Upper lobe of left lung (tissue), 6 donors: ENCODE measurements at regions not wholly inside any gene's neighbourhood (a gene's known extent, or its start where the extent isn't known, plus 50 kb on each side); places are given as distances from the start of the nearest gene placed in this dataset.

Source experiments
- ATAC-seq, 2 donors: fragments of 200-7000 bp; cut with Tn5 transposase; one replicate each; pipeline ENCODE4 v1.9.1; 2022; ENCODE audit warnings: mild to moderate bottlenecking in 2 of 2, moderate library complexity in 2 of 2; ENCODE audit not compliant: low FRiP score in 2 of 2
- DNase-seq, 2 donors: peaks; one replicate each; pipeline ENCODE4 v3.0.0-alpha.2; 2019 to 2020
- H3K27ac ChIP-seq, 4 donors: fragments of 200-600 bp; sonication (generic); one replicate each; pipeline ENCODE4 v1.5.1; 2016 to 2019
- H3K27me3 ChIP-seq, 4 donors: fragments of 200-600 bp; sonication (generic); one replicate each; pipeline ENCODE4 v1.5.1; 2017 to 2019
- H3K36me3 ChIP-seq, 4 donors: fragments of 200-600 bp; sonication (generic); one replicate each; pipeline ENCODE4 v1.5.1; 2016 to 2019
- H3K4me1 ChIP-seq, 4 donors: fragments of 200-600 bp; sonication (generic); one replicate each; pipeline ENCODE4 v1.5.1; 2018 to 2019
- H3K4me3 ChIP-seq, 4 donors: fragments of 200-600 bp; sonication (generic); one replicate each; pipeline ENCODE4 v1.5.1; 2017 to 2019; ENCODE audit warnings: mild to moderate bottlenecking in 2 of 4, moderate library complexity in 1 of 4
- H3K9me3 ChIP-seq, 4 donors: fragments of 200-600 bp; sonication (generic); one replicate each; pipeline ENCODE4 v1.5.1; 2018 to 2019
- EP300 ChIP-seq, 4 donors: sonication (generic); formaldehyde crosslinking; IDR thresholded peaks; one replicate each; pipeline ENCODE4 v1.5.1; 2017; ENCODE audit warnings: antibody characterized with exemption in 4 of 4, control low read depth in 2 of 4
- POLR2A ChIP-seq, 4 donors: fragments of 450-650 bp; IDR thresholded peaks; one replicate each; pipeline ENCODE4 v1.5.1; 2016 to 2017; ENCODE audit warnings: antibody characterized with exemption in 4 of 4, mild to moderate bottlenecking in 2 of 4
- POLR2AphosphoS5 ChIP-seq, 2 donors: sonication (generic); formaldehyde crosslinking; IDR thresholded peaks; one replicate each; pipeline ENCODE4 v1.5.1; 2017; ENCODE audit warnings: antibody characterized with exemption in 2 of 2
- WGBS, 2 donors: methylation state at CpG; one replicate each; pipeline ENCODE4 v1.1.5; 2017 to 2018; 5-methylcytosine and 5-hydroxymethylcytosine counted together
- small RNA-seq, 4 donors: library from RNA; depleted of rRNA; stranded (forward); fragments of <200 nt; gene quantifications; one replicate each; pipeline ENCODE3, GENCODE V24; 2016
- TF ChIP-seq, protein P1 (sequence below), 6 experiments: fragments of 450-650 bp in 4 of 6; fragments of 200-600 bp in 2 of 6; sonication (generic) in 2 of 6; IDR thresholded peaks; one replicate each; pipeline ENCODE4 v1.5.1; 2016 to 2019; ENCODE audit warnings: antibody characterized with exemption in 6 of 6
- donor health status: DM: no; HTN: no; CAD: no; lungs with moderate emphysema.
- donor health status: DM: no; HTN: yes; CAD: no; lungs with severe emphysema.

DNA sequence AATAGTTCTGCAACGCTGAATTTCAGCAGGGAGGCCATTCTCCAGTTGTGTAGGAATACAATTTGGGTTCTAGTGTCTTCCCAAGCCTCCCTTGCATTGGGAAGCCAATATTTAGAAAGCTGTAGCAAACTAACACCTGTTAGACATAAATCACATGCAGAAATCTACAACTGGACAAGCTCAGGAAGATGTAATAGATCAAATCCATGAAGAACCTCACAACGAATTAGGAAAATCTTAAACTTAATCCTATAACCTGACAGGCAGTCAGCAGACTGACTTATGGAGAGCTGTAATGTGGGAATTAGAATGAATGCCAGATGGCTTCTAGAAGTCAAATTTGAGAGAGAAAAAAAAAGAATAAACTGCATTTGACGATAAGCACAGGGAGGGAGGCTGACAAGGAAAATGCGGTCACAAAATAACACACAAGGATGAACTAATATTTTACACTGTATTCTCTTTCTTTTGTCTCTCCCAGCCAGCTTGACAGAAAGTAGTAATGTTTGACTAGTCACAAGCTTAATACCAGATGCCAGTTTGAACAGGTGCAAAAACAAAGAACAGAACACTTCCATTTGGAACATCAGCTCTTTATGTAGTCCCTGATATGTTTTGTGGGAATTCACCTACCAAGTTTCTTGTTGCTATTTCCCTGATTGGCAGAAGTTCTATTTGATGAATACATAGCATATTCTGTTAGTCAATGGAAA lies 50.8 kb upstream of the FANCL start:
- Histone ChIP-seq H3K27ac (no peak overlapping the region), H3K4me3 (no peak overlapping the region), H3K27me3 (no peaks in the 10 kb centered on the region), H3K9me3 (no peaks in the 10 kb centered on the region), H3K36me3 (no peaks in the 10 kb centered on the region), H3K4me1 (no peaks in the 10 kb centered on the region)
- TF ChIP-seq EP300 (IDR thresholded peaks at IDR 0.05) = no peak
- TF ChIP-seq, protein P1, sequence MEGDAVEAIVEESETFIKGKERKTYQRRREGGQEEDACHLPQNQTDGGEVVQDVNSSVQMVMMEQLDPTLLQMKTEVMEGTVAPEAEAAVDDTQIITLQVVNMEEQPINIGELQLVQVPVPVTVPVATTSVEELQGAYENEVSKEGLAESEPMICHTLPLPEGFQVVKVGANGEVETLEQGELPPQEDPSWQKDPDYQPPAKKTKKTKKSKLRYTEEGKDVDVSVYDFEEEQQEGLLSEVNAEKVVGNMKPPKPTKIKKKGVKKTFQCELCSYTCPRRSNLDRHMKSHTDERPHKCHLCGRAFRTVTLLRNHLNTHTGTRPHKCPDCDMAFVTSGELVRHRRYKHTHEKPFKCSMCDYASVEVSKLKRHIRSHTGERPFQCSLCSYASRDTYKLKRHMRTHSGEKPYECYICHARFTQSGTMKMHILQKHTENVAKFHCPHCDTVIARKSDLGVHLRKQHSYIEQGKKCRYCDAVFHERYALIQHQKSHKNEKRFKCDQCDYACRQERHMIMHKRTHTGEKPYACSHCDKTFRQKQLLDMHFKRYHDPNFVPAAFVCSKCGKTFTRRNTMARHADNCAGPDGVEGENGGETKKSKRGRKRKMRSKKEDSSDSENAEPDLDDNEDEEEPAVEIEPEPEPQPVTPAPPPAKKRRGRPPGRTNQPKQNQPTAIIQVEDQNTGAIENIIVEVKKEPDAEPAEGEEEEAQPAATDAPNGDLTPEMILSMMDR (IDR thresholded peaks at IDR 0.05) = no peak
- no peak for TF ChIP-seq POLR2AphosphoS5 (IDR thresholded peaks at IDR 0.05)
- no peak for TF ChIP-seq POLR2A (IDR thresholded peaks at IDR 0.05)
- DNase-seq (no peak), ATAC-seq (no peak)
- 77 to 78% methylated on average over 4 of the region's 4 CpGs for WGBS, 2 donors

Small RNAs in the stretch of these regions (small RNA-seq; reads per million reads assigned to genes)
- gene AC007179.3 (0 reads per million in 4 donors), gene MIR4432 (0 reads per million in 4 donors), gene RNA5SP94 (0 reads per million in 4 donors), gene RNU1-32P (0 reads per million in 4 donors), gene RNU6-508P (0 reads per million in 4 donors)
